K562 (cell line): ENCODE measurements at regions not wholly inside any gene's neighbourhood (a gene's known extent, or its start where the extent isn't known, plus 50 kb on each side); places are given as distances from the start of the nearest gene placed in this dataset.
A peak's percentile ranks its signal among the peaks of the same experiment; 100 is the strongest.

Experiments used
- ATAC-seq: fragments of 200-7000 bp; cut with Tn5 transposase; 3 replicates; pipeline ENCODE4 v1.9.1; 2020; ENCODE audit warnings: moderate library complexity
- BruUV-seq: library from RNA; stranded (reverse); fragments of 400-500 nt; replicated peaks from 2 replicates; lab custom pipeline; 2021; lab: Mats Ljungman, UMichigan
- CTCF ChIA-PET: fragments of 300-600 bp; formaldehyde crosslinking; extraction: SDS; loops from one replicate; lab custom pipeline; 2021; ENCODE audit warnings: low intra/inter-chr PET ratio; lab: Yijun Ruan, JAX
- POLR2A ChIA-PET: fragments of 300-600, 350-650 bp; sonication (Branson Sonifier 250); formaldehyde crosslinking; extraction: SDS; loops from one replicate; lab custom pipeline; 2021; ENCODE audit warnings: antibody characterized with exemption, inconsistent platforms; lab: Yijun Ruan, JAX
- DNase-seq, 4 experiments: peaks; one replicate each; pipeline versions ENCODE4 v3.0.0 to v3.0.0-alpha.2; 2011 to 2018; ENCODE audit warnings: low spot score in 3 of 4, mixed read lengths in 3 of 4; ENCODE audit errors: extremely low read depth in 1 of 4
- FAIRE-seq: peaks from 2 replicates; lab custom pipeline; 2011; peaks lifted over from hg19 to GRCh38; lab: Jason Lieb, UNC
- H2AFZ ChIP-seq: 2 replicates; pipeline ENCODE4 v1.6.0; 2011; ENCODE audit warnings: low read depth, low read length, control low read depth, inconsistent platforms
- H3K27ac ChIP-seq: fragments of 200-600 bp; 3 replicates; pipeline ENCODE4 v1.8.0; 2011; ENCODE audit warnings: low read depth, mild to moderate bottlenecking, control low read depth, inconsistent platforms, low read length, moderate library complexity, mixed read lengths; ENCODE audit errors: extremely low read depth
- H3K27me3 ChIP-seq, 2 experiments: fragments of 300-600 bp in 1 of 2; 2 replicates in 1 of 2; 3 replicates in 1 of 2; pipeline versions ENCODE4 v1.6.0 to v1.8.0; 2011; ENCODE audit warnings: inconsistent platforms in 2 of 2, low read length in 2 of 2, mild to moderate bottlenecking in 1 of 2, mixed read lengths in 1 of 2, moderate library complexity in 1 of 2; ENCODE audit not compliant: control insufficient read depth in 2 of 2, insufficient read depth in 2 of 2
- H3K36me3 ChIP-seq: fragments of 300-600 bp; 3 replicates; pipeline ENCODE4 v1.8.0; 2011; ENCODE audit warnings: mild to moderate bottlenecking, low read length, inconsistent platforms; ENCODE audit not compliant: control insufficient read depth, insufficient read depth
- H3K4me1 ChIP-seq, 2 experiments: fragments of 200-600 bp in 1 of 2; replicated peaks in 1 of 2; 2 replicates in 1 of 2; 3 replicates in 1 of 2; pipeline versions ENCODE4 v1.5.1 to v1.8.0; 2011; ENCODE audit warnings: inconsistent platforms in 2 of 2, low read length in 2 of 2, mild to moderate bottlenecking in 1 of 2, mixed read lengths in 1 of 2, moderate library complexity in 1 of 2; ENCODE audit not compliant: control insufficient read depth in 2 of 2, insufficient read depth in 2 of 2
- H3K4me2 ChIP-seq: 2 replicates; pipeline ENCODE4 v1.6.1; 2011; ENCODE audit warnings: low read length, control low read depth, inconsistent platforms, mixed read lengths; ENCODE audit not compliant: insufficient read depth
- H3K4me3 ChIP-seq: fragments of 200-600 bp; sonication (generic), shearing (Covaris generic); 2 replicates; pipeline ENCODE4 v1.5.1; 2016; ENCODE audit warnings: control low read depth, inconsistent platforms
- H3K79me2 ChIP-seq: fragments of 200-600 bp; 3 replicates; pipeline ENCODE4 v1.8.0; 2011; ENCODE audit warnings: low read length, inconsistent platforms; ENCODE audit not compliant: control insufficient read depth, insufficient read depth
- H3K9ac ChIP-seq, 2 experiments: 2 replicates each; pipeline versions ENCODE4 v1.6.0 to v1.6.1; 2011; ENCODE audit warnings: low read depth in 2 of 2, low read length in 2 of 2, control low read depth in 1 of 2, inconsistent platforms in 1 of 2, mild to moderate bottlenecking in 1 of 2, mixed read lengths in 1 of 2; ENCODE audit not compliant: insufficient read depth in 1 of 2
- H3K9me1 ChIP-seq: one replicate; pipeline ENCODE4 v1.6.0; 2011; ENCODE audit warnings: inconsistent platforms, mild to moderate bottlenecking, low read length, moderate library complexity; ENCODE audit not compliant: control insufficient read depth, insufficient read depth
- H3K9me3 ChIP-seq: replicated peaks from 2 replicates; pipeline ENCODE4 v1.5.1; 2011; ENCODE audit warnings: low read depth, low read length, inconsistent platforms; ENCODE audit not compliant: control insufficient read depth, insufficient read depth
- H4K20me1 ChIP-seq: replicated peaks from 2 replicates; pipeline ENCODE4 v1.6.1; 2011; ENCODE audit warnings: low read length, inconsistent platforms, mixed read lengths; ENCODE audit not compliant: control insufficient read depth, insufficient read depth
- EGR1 ChIP-seq: fragments of 450-650 bp; conservative IDR thresholded peaks from 2 replicates; pipeline ENCODE4 v1.6.1; 2017; ENCODE audit warnings: mild to moderate bottlenecking
- EHMT2 ChIP-seq: fragments of 450-650 bp; IDR thresholded peaks from 2 replicates; pipeline ENCODE4 v1.6.1; 2018; ENCODE audit warnings: antibody characterized with exemption
- ELF4 ChIP-seq: fragments of 450-650 bp; formaldehyde crosslinking; IDR thresholded peaks from 2 replicates; pipeline ENCODE4 v1.4.0; 2022; ENCODE audit warnings: missing genetic modification characterization
- KLF6 ChIP-seq: fragments of 250-450 bp; sonication (Bioruptor Pico); IDR thresholded peaks from 2 replicates; pipeline ENCODE4 v1.4.0; 2020; ENCODE audit warnings: mild to moderate bottlenecking, moderate library complexity, borderline replicate concordance
- ZBTB26 ChIP-seq: fragments of 450-650 bp; formaldehyde crosslinking; IDR thresholded peaks from 2 replicates; pipeline ENCODE4 v1.4.0; 2022; ENCODE audit warnings: missing genetic modification characterization
- WGBS: fragments of 100-300 bp; shearing (Covaris generic); methylation state at CpG from one replicate; pipeline ENCODE4 v1.1.6; 2016; ENCODE audit warnings: low coverage, mixed read lengths; ENCODE audit not compliant: insufficient coverage; ENCODE audit errors: missing lambda C conversion rate; 5-methylcytosine and 5-hydroxymethylcytosine counted together
- in situ Hi-C: fragments of 300-500 bp; cut with MboI; formaldehyde crosslinking; loops from 4 replicates; pipeline ENCODE4 v1.15.0; 2018; ENCODE audit warnings: inconsistent platforms, mixed read lengths
- intact Hi-C: fragments of 100-400 bp; cut with micrococcal nuclease; formaldehyde crosslinking; loops from 2 replicates; pipeline ENCODE4 v1.14.2; 2022
- TF ChIP-seq, protein P1 (sequence below): fragments of 450-650 bp; formaldehyde crosslinking; conservative IDR thresholded peaks from 2 replicates; pipeline ENCODE4 v1.4.0; 2022; ENCODE audit warnings: mild to moderate bottlenecking, missing genetic modification characterization
- TF ChIP-seq, protein P2 (sequence below): fragments of 450-650 bp; IDR thresholded peaks from 2 replicates; pipeline ENCODE4 v1.6.1; 2018; ENCODE audit warnings: mild to moderate bottlenecking, low read depth; ENCODE audit not compliant: partially characterized antibody

- H3K27ac ChIP-seq = no peak overlapping the region
- no peaks in the 10 kb centered on the region for H3K4me1 ChIP-seq
- intact Hi-C loops = no loop called here
- DNase-seq (no peak), FAIRE-seq (no peak), ATAC-seq (no peak)
- no TSS peak for BruUV-seq
- H4K20me1 ChIP-seq = no peaks in the 10 kb centered on the region
- ChIA-PET POLR2A (no interaction called here), CTCF (no interaction called here)
- no peaks in the 10 kb centered on the region for H3K79me2 ChIP-seq
- H3K27me3 ChIP-seq = peaks cover 4 to 5% of the 10 kb centered on the region in 2 experiments; a peak in 2 of 5 replicates
- no peaks in the 10 kb centered on the region for H3K9me3 ChIP-seq
- H3K9me1 ChIP-seq = no peaks in the 10 kb centered on the region
- in situ Hi-C loops = no loop called here
- no peak overlapping the region for H3K4me2 ChIP-seq
- TF ChIP-seq ELF4 (peak; percentile 66; the same call in 1 of the 2 replicates), KLF6 (no peak), ZBTB26 (CRISPR knock-in tag) (peak; percentile 75; the same call in 1 of the 2 replicates), EGR1 (peak; percentile 50), EHMT2 (no peak)
- TF ChIP-seq, protein P1, sequence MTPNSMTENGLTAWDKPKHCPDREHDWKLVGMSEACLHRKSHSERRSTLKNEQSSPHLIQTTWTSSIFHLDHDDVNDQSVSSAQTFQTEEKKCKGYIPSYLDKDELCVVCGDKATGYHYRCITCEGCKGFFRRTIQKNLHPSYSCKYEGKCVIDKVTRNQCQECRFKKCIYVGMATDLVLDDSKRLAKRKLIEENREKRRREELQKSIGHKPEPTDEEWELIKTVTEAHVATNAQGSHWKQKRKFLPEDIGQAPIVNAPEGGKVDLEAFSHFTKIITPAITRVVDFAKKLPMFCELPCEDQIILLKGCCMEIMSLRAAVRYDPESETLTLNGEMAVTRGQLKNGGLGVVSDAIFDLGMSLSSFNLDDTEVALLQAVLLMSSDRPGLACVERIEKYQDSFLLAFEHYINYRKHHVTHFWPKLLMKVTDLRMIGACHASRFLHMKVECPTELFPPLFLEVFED (CRISPR knock-in tag) = peak; percentile 82; the same call in 1 of the 2 replicates
- TF ChIP-seq, protein P2, sequence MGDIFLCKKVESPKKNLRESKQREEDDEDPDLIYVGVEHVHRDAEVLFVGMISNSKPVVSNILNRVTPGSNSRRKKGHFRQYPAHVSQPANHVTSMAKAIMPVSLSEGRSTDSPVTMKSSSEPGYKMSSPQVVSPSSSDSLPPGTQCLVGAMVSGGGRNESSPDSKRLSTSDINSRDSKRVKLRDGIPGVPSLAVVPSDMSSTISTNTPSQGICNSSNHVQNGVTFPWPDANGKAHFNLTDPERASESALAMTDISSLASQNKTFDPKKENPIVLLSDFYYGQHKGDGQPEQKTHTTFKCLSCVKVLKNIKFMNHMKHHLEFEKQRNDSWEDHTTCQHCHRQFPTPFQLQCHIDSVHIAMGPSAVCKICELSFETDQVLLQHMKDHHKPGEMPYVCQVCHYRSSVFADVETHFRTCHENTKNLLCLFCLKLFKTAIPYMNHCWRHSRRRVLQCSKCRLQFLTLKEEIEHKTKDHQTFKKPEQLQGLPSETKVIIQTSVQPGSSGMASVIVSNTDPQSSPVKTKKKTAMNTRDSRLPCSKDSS = peak; percentile 14
- no peaks in the 10 kb centered on the region for H3K36me3 ChIP-seq
- H3K4me3 ChIP-seq = no peak overlapping the region
- H3K9ac ChIP-seq = no peak overlapping the region
- H2AFZ ChIP-seq = no peak overlapping the region
- 25% methylated on average over 4 of the region's 4 CpGs for WGBS
These were observed 50.3 kb upstream of the BMS1 start for GRCh38 chr10:42732266-42732665.
